Fibroblast of lung (primary cell): ENCODE measurements at regions not wholly inside any gene's neighbourhood (a gene's known extent, or its start where the extent isn't known, plus 50 kb on each side); places are given as distances from the start of the nearest gene placed in this dataset.

ENCODE experiments used
- EZH2 ChIP-seq: IDR thresholded peaks from 2 replicates; pipeline ENCODE4 v1.5.1; 2012; ENCODE audit warnings: low read length, control low read depth, mild to moderate bottlenecking; ENCODE audit errors: missing control alignments
- TF ChIP-seq, protein P1 (sequence below), 2 donors: IDR thresholded peaks in 1 of 2; conservative IDR thresholded peaks in 1 of 2; 1 replicate in 1 of 2; 2 replicates in 1 of 2; pipeline ENCODE4 v1.5.1; 2011 to 2012; ENCODE audit warnings: low read length in 2 of 2, control low read depth in 1 of 2, inconsistent platforms in 1 of 2, low read depth in 1 of 2, mild to moderate bottlenecking in 1 of 2

GRCh38 chr2:180901331-180901730 lies 79.1 kb upstream of the UBE2E3 start:
- TF ChIP-seq, protein P1, sequence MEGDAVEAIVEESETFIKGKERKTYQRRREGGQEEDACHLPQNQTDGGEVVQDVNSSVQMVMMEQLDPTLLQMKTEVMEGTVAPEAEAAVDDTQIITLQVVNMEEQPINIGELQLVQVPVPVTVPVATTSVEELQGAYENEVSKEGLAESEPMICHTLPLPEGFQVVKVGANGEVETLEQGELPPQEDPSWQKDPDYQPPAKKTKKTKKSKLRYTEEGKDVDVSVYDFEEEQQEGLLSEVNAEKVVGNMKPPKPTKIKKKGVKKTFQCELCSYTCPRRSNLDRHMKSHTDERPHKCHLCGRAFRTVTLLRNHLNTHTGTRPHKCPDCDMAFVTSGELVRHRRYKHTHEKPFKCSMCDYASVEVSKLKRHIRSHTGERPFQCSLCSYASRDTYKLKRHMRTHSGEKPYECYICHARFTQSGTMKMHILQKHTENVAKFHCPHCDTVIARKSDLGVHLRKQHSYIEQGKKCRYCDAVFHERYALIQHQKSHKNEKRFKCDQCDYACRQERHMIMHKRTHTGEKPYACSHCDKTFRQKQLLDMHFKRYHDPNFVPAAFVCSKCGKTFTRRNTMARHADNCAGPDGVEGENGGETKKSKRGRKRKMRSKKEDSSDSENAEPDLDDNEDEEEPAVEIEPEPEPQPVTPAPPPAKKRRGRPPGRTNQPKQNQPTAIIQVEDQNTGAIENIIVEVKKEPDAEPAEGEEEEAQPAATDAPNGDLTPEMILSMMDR (conservative IDR thresholded peaks at IDR 0.05 in 1 of 2, IDR thresholded peaks at IDR 0.05 in 1 of 2; ENCODE audit: low read depth in 1 of 2, low read length in 2 of 2) = no peak
- no peak for TF ChIP-seq EZH2
